ENCODE measurements at regions not wholly inside any gene's neighbourhood (a gene's known extent, or its start where the extent isn't known, plus 50 kb on each side); places are given as distances from the start of the nearest gene placed in this dataset.
"Not testable (repeated sequence)": the region's sequence is repeated elsewhere in the genome, so short reads cannot be mapped to it uniquely, and the experiment has no call there.

DNA sequence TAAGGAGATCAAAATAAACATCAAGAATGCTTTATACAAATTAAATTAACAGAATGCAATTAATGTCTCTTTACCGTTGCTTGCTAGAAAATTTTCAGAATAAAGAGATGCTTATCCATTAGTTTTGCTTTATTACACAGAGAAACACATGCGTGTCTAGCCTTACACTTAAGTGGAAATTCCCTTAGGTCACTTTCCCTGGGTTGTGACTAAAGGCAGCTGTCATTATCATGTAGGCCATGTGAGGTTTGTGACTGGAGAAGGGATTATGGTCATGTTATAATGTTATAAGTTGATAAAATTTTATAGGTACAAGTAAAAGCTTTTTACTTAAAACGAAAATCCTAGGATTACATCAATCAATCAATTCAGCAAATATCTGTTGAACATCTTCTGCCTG lies 121.0 kb downstream of the KCNRG start:
- Histone ChIP-seq H3K9me3 (ENCODE audit: control insufficient read depth, insufficient read depth, low read length) (no peaks in the 10 kb centered on the region), H3K27me3 (ENCODE audit: control insufficient read depth, insufficient read depth, low read length) (peaks cover 62% of the 10 kb centered on the region), H3K4me1 (ENCODE audit: control insufficient read depth, insufficient read depth, low read length) (peaks cover 24% of the 10 kb centered on the region), H3K9ac (ENCODE audit: low read depth, low read length) (no peak overlapping the region), H3K4me3 (ENCODE audit: low read depth, low read length) (no peak overlapping the region), H3K36me3 (ENCODE audit: control insufficient read depth, insufficient read depth, low read length) (no peaks in the 10 kb centered on the region)

DNA sequence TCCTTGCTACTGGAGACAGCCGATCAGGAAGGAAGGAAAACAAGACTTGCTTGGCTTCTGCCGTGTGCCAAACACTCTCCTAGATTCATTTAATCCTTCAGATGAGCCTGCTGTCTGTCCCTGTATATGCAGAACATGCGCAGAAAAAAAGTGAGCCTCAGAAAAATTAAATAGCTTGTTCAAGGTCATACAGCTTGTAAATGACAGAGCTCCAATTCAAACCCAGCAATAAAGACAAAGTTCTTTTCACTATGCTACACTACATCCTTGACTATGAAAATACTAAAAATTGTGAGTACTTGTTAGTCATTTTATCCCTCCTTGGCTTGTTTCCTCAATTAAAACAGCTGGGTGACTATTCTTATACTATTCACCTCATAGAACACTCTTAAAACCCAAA lies 121.4 kb downstream of the KCNRG start:
- Histone ChIP-seq H3K9ac (ENCODE audit: low read depth, low read length) (no peak overlapping the region), H3K4me1 (ENCODE audit: control insufficient read depth, insufficient read depth, low read length) (peaks cover 23% of the 10 kb centered on the region), H3K27me3 (ENCODE audit: control insufficient read depth, insufficient read depth, low read length) (peaks cover 57% of the 10 kb centered on the region), H3K9me3 (ENCODE audit: control insufficient read depth, insufficient read depth, low read length) (no peaks in the 10 kb centered on the region), H3K36me3 (ENCODE audit: control insufficient read depth, insufficient read depth, low read length) (no peaks in the 10 kb centered on the region), H3K4me3 (ENCODE audit: low read depth, low read length) (no peak overlapping the region)

DNA sequence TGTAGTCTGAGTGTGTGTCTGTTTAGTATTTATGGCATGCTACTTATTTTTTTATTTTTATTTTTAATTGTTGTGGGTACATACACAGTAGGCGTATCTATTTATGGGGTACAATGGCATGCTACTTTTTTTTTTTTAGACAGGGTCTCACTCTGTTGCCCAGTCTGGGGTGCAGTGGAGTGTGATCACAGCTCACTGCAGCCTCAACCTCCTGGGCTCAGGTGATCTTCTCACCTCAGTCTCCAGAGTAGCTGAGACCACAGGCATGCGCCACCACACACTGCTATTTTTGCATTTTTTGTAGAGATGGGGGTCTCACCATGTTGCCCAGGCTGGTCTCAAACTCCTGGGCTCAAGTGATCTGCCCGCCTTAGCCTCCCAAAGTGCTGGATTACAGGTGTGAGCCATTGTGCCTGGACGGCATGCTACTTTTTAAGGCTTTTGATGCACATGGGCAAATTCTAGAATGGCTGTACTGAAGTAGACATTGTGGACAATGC lies 124.2 kb downstream of the KCNRG start:
- not testable (repeated sequence) for H3K9me3 ChIP-seq (ENCODE audit: control insufficient read depth, insufficient read depth, low read length); H3K36me3 ChIP-seq (ENCODE audit: control insufficient read depth, insufficient read depth, low read length); H3K4me3 ChIP-seq (ENCODE audit: low read depth, low read length); H3K9ac ChIP-seq (ENCODE audit: low read depth, low read length)
- peaks cover 21% of the 10 kb centered on the region for H3K4me1 ChIP-seq (ENCODE audit: control insufficient read depth, insufficient read depth, low read length)
- H3K27me3 ChIP-seq (ENCODE audit: control insufficient read depth, insufficient read depth, low read length), result peaks cover 29% of the 10 kb centered on the region

DNA sequence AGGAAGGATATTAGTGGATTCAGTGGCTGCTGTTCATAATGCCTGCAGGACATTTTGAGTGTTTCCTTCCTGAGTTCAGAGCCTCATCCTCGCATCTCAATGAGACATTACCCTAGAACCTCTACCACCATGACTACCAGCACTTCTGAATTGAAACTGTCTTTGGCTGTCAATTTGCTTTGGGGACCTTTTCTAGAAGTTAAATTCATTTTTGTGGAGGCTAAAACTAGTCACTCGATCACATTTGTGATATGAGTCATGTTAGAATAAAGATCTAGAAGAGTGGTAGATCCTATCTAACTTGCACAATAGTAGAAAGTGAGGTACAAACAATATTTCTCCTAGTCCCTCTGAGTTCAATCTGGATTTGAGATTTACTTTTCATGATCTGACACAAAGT lies 124.9 kb downstream of the KCNRG start:
- Histone ChIP-seq H3K4me3 (ENCODE audit: low read depth, low read length) (no peak overlapping the region), H3K9me3 (ENCODE audit: control insufficient read depth, insufficient read depth, low read length) (no peaks in the 10 kb centered on the region), H3K36me3 (ENCODE audit: control insufficient read depth, insufficient read depth, low read length) (no peaks in the 10 kb centered on the region), H3K27me3 (ENCODE audit: control insufficient read depth, insufficient read depth, low read length) (peaks cover 22% of the 10 kb centered on the region), H3K9ac (ENCODE audit: low read depth, low read length) (no peak overlapping the region), H3K4me1 (ENCODE audit: control insufficient read depth, insufficient read depth, low read length) (peaks cover 19% of the 10 kb centered on the region)

DNA sequence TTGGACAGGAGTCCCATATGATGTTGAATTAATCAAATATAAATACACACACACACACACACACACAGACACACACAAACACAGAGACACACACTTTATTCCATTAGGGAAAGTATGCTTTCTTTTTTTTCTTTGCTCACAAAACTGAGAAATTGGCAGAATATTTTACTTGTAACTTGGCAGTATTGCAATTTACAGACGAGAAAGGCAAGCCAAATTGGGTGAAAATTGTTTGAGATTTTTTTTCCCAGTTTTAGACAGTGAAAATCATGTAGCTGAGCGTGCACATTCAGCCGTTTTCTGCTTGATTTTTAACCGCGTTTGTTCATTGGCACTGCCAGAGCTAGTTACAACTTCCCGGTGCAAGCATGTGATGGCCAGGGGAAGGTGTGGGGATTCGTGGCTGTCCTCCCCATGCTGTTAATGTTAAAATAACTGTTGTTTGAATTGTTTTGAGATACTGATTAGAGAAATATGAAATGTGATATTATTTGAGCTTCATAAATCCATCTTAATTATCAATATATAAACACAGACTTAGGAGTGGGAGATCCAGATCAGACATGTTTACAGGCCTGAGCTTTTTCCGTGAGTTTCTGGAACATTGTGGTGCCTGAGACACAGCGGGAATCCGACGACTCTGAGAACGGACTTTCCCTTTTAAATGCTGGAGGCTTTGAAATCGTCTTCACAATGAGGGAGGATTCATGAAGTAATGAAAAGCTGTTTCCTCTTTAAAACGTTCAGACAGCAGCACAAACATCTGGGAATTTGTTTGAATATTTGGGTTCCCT lies 125.5 kb downstream of the KCNRG start:
- Histone ChIP-seq H3K27me3 (ENCODE audit: control insufficient read depth, insufficient read depth, low read length) (peaks cover 16% of the 10 kb centered on the region), H3K9me3 (ENCODE audit: control insufficient read depth, insufficient read depth, low read length) (no peaks in the 10 kb centered on the region), H3K9ac (ENCODE audit: low read depth, low read length) (no peak overlapping the region), H3K4me3 (ENCODE audit: low read depth, low read length) (no peak overlapping the region), H3K4me1 (ENCODE audit: control insufficient read depth, insufficient read depth, low read length) (peaks cover 19% of the 10 kb centered on the region), H3K36me3 (ENCODE audit: control insufficient read depth, insufficient read depth, low read length) (no peaks in the 10 kb centered on the region)

DNA sequence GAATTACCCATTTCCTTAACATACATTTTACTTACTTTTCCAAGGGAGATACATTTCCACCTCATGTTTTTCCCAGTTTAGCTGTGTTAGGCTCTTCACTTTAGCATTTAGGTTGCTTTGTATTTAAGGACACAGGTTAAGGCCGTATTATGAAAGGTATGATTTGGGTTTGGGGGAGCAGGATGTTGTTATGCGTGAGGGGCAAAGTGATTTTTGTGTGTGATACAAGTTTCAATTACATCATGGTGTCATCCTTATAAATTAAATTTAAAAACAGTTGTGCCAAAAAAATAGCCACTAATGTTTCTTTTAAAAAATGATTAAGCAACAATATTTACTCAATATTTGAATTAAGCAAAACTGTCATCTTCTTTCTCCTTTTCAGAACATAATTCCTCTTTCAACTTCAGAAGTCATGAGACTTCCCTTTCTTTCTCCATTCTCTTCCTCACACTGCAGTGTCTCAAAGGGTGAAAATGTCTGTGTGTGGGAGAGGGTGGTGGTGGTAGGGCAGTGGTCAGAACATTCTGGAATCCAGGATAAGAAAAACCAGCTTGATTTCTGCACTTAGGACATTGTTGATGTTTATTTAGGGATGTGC lies 126.2 kb downstream of the KCNRG start:
- Histone ChIP-seq H3K4me3 (ENCODE audit: low read depth, low read length) (no peak overlapping the region), H3K27me3 (ENCODE audit: control insufficient read depth, insufficient read depth, low read length) (peaks cover 11% of the 10 kb centered on the region), H3K9me3 (ENCODE audit: control insufficient read depth, insufficient read depth, low read length) (no peaks in the 10 kb centered on the region), H3K4me1 (ENCODE audit: control insufficient read depth, insufficient read depth, low read length) (peaks cover 19% of the 10 kb centered on the region), H3K36me3 (ENCODE audit: control insufficient read depth, insufficient read depth, low read length) (no peaks in the 10 kb centered on the region), H3K9ac (ENCODE audit: low read depth, low read length) (no peak overlapping the region)

DNA sequence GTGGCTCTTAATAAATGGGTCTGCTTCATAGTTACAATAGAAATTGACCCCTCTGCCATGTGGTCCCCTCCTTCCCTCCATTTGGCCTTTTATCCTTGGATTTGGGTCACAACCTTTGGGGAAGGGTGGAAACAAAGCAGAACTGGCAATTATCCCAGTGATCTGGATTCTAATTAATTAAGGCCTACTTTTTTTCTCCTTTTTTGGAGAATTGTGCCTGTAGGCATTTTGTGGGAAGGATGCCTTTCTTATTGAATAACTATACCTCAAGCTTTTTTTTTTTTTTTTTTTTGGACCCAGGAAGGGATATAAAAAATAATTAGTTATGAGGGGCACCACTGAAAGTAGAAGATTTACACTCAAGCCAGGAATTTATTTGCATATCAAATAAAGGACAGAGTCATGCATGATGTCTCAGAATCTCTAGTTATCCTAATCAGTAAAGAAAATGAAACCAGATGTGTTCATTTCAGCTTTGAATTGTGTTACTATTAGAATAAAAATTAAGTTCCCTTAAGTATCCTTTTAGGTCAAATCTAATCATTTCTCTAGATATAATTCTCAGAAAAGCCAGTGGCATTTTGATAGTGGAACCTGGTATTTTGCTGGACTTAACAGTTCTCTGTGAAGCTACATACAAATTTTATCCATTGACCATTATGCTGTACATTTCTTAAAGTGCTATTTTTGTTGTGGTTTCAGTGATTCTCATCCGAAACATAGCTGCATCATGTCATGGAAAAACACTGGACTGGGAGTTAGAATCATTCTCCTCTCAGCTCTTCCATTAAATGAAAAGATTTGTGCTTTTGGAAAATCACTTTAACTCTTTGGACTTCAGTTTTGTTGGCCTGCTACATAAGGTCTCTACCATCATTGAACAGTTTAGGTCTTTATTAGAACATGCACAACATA lies 129.3 kb downstream of the KCNRG start:
- peaks cover 7% of the 10 kb centered on the region for H3K27me3 ChIP-seq (ENCODE audit: control insufficient read depth, insufficient read depth, low read length)
- no peak overlapping the region for H3K4me3 ChIP-seq (ENCODE audit: low read depth, low read length)
- peaks cover 28% of the 10 kb centered on the region for H3K4me1 ChIP-seq (ENCODE audit: control insufficient read depth, insufficient read depth, low read length)
- H3K9me3 ChIP-seq (ENCODE audit: control insufficient read depth, insufficient read depth, low read length), result no peaks in the 10 kb centered on the region
- no peak overlapping the region for H3K9ac ChIP-seq (ENCODE audit: low read depth, low read length)
- no peaks in the 10 kb centered on the region for H3K36me3 ChIP-seq (ENCODE audit: control insufficient read depth, insufficient read depth, low read length)

DNA sequence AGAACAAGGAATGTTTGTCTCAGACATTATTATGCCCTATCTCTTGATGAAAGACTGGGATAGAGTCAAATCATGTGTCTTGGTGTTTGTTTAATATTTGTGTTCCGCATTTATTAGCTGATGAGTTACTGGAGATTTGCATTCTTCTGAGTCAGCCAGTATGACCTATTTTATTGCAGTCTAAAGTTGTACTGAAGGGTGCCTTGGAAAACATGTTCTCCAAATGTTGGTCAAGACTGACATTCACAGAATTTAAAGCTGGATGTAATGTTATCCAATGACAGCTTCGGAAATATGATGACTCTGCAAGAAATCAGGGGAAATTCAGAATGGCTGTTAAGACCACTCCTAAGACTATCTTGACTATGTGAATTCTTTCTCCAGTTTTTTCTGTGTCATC lies 134.0 kb downstream of the KCNRG start:
- Histone ChIP-seq H3K4me1 (ENCODE audit: control insufficient read depth, insufficient read depth, low read length) (peaks cover 11% of the 10 kb centered on the region), H3K9ac (ENCODE audit: low read depth, low read length) (no peak overlapping the region), H3K4me3 (ENCODE audit: low read depth, low read length) (no peak overlapping the region), H3K9me3 (ENCODE audit: control insufficient read depth, insufficient read depth, low read length) (no peaks in the 10 kb centered on the region), H3K27me3 (ENCODE audit: control insufficient read depth, insufficient read depth, low read length) (no peaks in the 10 kb centered on the region), H3K36me3 (ENCODE audit: control insufficient read depth, insufficient read depth, low read length) (no peaks in the 10 kb centered on the region)

DNA sequence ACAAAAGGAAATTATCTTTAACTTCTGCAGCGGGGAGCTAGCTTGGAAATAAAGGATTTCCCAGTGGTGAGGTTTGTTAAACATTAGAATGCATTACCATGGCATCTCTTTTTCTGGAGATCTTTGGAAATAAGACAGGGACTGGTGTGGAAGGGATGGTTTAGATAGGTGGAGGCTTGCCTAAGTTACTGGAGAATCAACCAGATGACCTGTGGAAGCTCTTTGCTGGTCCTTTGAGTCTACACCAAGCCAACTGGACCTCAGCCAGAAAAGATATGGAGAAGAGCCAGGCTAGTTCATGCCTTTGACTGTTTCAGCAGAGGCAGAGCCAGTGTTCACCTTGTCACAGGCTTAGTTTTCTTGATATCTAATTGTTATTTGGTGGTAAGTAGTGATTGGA lies 134.7 kb downstream of the KCNRG start:
- no peaks in the 10 kb centered on the region for H3K36me3 ChIP-seq (ENCODE audit: control insufficient read depth, insufficient read depth, low read length)
- no peaks in the 10 kb centered on the region for H3K9me3 ChIP-seq (ENCODE audit: control insufficient read depth, insufficient read depth, low read length)
- H3K4me1 ChIP-seq (ENCODE audit: control insufficient read depth, insufficient read depth, low read length), result peaks cover 11% of the 10 kb centered on the region
- H3K4me3 ChIP-seq (ENCODE audit: low read depth, low read length), result no peak overlapping the region
- no peaks in the 10 kb centered on the region for H3K27me3 ChIP-seq (ENCODE audit: control insufficient read depth, insufficient read depth, low read length)
- H3K9ac ChIP-seq (ENCODE audit: low read depth, low read length), result no peak overlapping the region

DNA sequence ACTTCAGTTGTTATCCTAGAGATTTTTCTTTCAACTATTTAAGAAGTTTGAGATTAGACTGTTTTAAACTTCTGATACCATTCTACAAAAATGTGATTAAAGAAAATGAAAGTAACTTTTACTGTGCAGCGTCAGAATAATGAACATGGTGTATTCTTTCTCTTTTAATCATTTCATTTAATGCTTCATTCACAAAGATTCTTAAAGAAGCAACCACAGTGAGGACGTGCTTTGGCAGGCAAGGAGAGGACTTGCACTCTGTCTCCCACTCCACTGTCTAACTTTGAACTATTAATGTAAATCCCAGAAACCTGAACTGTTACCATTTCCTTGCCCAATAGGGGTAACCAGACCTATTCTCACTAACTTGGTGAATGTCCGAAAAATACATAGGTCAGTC lies 137.0 kb downstream of the KCNRG start:
- no peaks in the 10 kb centered on the region for H3K36me3 ChIP-seq (ENCODE audit: control insufficient read depth, insufficient read depth, low read length)
- no peaks in the 10 kb centered on the region for H3K9me3 ChIP-seq (ENCODE audit: control insufficient read depth, insufficient read depth, low read length)
- H3K27me3 ChIP-seq (ENCODE audit: control insufficient read depth, insufficient read depth, low read length), result no peaks in the 10 kb centered on the region
- no peak overlapping the region for H3K9ac ChIP-seq (ENCODE audit: low read depth, low read length)
- H3K4me1 ChIP-seq (ENCODE audit: control insufficient read depth, insufficient read depth, low read length), result peaks cover 11% of the 10 kb centered on the region
- no peak overlapping the region for H3K4me3 ChIP-seq (ENCODE audit: low read depth, low read length)

DNA sequence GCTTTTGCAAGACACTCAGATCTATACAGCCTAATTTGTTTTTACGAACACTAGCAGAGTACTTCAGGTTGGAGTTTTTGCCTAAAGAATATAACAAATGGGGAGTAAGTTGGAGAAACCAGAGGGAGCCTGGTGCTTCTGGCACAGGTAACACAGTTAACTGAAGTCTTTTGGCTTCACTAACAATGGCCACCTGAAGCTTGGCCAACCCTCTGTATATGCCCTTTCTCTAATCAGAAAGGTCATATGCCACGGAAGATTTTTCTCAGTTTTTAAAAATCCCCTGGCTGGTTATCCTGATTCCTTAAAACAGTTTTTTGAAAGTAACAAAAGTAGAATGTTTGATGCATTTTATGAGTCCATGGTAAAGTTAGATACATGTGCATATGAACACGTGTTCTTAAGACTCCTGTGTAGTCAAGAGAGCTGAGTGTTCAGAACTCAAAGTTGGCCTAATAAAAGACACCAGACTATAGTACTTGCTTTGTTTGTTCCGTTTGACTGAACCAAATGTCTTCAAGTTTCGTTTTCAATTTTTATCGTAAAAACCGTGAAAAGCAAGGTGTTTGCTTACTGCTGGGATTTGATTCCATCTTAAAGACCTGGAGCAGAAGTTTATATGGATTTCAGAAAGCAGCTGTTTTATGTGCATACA lies 137.5 kb downstream of the KCNRG start:
- no peaks in the 10 kb centered on the region for H3K27me3 ChIP-seq (ENCODE audit: control insufficient read depth, insufficient read depth, low read length)
- H3K9me3 ChIP-seq (ENCODE audit: control insufficient read depth, insufficient read depth, low read length), result no peaks in the 10 kb centered on the region
- peaks cover 10% of the 10 kb centered on the region for H3K4me1 ChIP-seq (ENCODE audit: control insufficient read depth, insufficient read depth, low read length)
- no peaks in the 10 kb centered on the region for H3K36me3 ChIP-seq (ENCODE audit: control insufficient read depth, insufficient read depth, low read length)
- no peak overlapping the region for H3K4me3 ChIP-seq (ENCODE audit: low read depth, low read length)
- H3K9ac ChIP-seq (ENCODE audit: low read depth, low read length), result no peak overlapping the region

All from iPS-15b (cell line).